GM21825 (cell line): ENCODE measurements at regions not wholly inside any gene's neighbourhood (a gene's known extent, or its start where the extent isn't known, plus 50 kb on each side); places are given as distances from the start of the nearest gene placed in this dataset.
"Not testable (repeated sequence)": the region's sequence is repeated elsewhere in the genome, so short reads cannot be mapped to it uniquely, and the experiment has no call there.

Source experiments
- ATAC-seq: cut with Tn5 transposase; IDR thresholded peaks from one replicate; pipeline ENCODE4 v1.9.1; 2021; ENCODE audit warnings: mild to moderate bottlenecking, moderate library complexity; ENCODE audit not compliant: unreplicated experiment

GRCh38 chr5:67889870-67890269 lies 325.7 kb upstream of the PIK3R1 start:
- ATAC-seq, result not testable (repeated sequence)

- ATAC-seq, result no peak
Observed at GRCh38 chr5:67887748-67888161, 327.8 kb upstream of the PIK3R1 start.

GRCh38 chr5:67886761-67887160 lies 328.8 kb upstream of the PIK3R1 start:
- no peak for ATAC-seq

- ATAC-seq, result no peak
Observed at GRCh38 chr5:67880876-67881275, 334.7 kb upstream of the PIK3R1 start.

DNA sequence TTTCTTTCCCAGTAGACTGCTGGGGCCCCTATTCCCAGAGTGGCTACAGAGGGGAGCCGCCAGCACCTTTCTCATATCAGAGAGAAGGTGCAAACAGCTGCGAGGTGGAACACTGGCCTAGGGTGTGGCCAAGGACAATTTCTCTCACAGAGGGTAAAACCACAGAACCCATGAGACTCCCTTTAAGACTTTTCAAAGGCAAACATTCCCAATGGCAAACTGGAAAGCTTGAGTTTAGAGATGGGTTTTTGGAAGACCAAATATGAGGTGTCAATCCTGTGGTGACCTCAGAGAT lies 335.1 kb upstream of the PIK3R1 start:
- ATAC-seq, result no peak

DNA sequence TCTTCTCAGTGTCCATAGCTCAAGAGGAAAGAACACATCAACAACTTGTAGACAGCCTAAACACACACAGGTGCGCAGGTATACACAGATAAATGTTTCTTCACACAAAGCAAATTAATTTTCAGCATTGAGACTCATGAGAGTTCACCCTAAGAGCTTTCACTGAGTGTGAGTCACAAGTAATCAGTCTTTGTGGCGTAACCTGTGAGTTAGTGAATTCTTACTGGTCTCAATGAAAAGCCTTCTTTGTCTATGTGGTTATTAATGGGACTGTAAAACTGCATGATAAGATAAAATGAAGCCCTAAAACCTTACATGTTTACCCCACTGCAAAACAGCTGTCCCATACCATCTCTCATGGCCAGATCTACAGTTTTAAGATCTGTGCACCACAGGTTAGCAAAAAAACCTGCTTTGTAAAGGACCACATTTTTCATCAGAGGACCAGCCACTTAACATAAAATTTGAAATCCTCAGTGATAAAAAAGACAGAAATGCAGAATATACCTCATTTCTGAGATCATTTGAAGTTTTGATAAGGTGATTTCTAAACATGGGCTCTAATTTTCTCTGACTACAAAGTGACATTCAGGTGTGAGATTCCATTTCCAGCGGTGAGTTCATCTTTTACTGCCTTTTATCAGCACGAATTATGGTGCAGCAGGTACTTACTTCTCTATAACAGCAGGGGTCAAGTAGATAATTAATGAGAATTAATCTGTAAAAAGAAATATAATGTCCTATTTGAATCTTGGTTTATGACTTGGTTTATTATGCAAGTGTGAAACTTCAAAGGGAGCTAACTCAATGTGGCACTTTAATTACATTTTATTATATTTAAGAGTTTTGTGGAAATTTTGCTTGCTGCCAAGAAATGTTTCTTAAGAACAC lies 335.7 kb upstream of the PIK3R1 start:
- no peak for ATAC-seq

DNA sequence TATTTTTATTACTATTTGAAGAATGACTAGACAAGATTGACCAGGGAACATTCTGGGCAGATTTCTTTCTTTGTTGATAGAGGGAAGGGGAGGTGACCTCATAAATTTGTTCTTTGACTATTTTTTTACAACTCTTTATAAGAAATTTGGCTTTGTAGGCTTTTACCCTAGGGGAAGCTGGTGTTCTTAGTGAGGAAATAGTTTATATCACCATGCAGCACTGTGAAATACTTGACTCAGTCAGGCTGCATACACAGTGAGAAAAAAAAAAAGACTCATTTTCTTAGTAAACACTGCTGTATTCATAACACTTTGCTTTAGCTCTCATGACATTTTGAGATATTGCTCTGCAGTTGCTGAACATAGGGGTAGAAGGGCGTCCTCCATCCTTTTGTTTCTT lies 336.6 kb upstream of the PIK3R1 start:
- ATAC-seq, result no peak

GRCh38 chr5:67876371-67876770 lies 339.2 kb upstream of the PIK3R1 start:
- no peak for ATAC-seq

GRCh38 chr5:67875601-67876000 lies 340.0 kb upstream of the PIK3R1 start:
- no peak for ATAC-seq

DNA sequence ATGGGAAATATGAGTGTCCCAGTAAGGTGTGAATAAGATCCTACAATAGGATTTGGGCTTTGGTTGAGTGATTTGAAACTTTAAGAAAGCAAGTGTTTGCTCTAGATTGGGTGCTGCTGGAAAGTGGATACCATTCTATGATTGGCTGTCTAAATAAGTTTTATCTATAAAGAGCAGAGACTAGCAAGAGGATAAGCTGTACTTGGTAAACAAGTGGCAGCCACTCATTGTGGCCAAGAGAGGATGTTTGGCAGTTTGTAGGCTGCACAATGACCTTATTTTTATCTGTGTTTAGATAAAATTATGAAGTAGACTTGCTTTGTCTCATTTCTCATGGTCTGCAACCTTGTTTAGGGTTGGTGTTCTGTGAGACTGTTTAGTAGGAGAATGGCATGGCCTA lies 341.6 kb upstream of the PIK3R1 start:
- no peak for ATAC-seq

DNA sequence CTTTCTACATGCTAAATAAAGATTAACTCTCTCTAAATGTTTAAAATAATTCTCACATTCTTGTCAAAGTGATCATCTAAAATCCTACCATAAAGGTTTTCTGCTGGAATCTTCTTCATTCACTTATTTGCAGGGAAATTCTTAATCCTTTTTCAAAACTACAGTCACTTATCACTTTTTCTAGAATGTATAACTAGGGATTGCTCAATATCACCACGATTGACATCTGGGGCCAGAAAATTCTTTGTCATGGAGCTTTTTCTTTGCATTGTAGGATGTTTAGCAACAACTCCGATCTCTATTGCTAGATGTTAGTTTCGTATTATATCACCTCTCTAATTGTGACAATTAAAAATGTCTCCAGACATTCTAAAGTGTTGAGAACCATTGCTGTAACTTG lies 344.9 kb upstream of the PIK3R1 start:
- no peak for ATAC-seq

GRCh38 chr5:67864335-67864734 lies 351.2 kb upstream of the PIK3R1 start:
- ATAC-seq, result not testable (repeated sequence)

DNA sequence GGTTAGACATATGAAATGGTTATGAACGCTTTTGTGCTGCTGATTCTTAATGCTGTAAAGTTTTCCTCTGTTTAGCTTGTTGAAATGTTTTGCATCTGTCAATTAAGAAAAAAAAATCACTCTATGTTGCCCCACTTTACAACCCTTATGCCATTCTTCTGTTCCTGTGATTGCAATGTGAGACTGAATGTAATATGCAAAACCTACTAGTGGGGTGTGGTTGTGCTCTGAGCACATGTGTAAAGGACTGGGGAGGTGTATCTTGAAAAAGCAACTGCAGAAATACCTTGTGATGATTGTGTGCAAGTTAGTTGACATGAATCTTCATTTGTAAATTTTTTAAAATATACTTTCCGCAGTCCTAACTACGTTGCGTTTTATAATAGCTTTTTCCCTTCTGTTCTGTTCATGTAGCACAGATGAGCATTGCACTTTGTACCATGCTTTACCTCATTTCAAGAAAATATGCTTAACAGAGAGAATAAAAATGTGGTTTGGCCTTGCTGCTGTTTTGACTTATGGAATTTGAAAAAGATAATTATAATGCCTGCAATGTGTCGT lies 357.0 kb upstream of the PIK3R1 start:
- no peak for ATAC-seq

DNA sequence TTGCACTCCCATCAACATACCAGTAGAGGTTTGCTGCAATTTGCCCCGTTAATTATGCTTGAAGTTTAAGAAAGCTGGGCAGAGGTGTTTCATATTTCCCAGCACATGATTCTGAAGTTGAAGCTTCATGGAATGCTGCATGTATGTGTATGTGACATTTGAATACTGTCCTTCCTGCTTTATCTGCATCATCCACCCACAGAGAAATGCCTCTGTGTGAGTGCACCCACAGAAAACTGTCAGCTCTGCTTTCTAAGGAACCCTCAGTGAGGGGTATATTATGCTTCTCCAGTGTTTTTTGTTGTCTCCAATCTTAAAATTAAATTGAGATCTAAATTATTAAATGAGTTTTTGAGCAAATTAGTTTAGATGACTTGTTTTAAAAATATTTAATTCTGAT lies 358.1 kb upstream of the PIK3R1 start:
- no peak for ATAC-seq

GRCh38 chr5:67855523-67855922 lies 360.0 kb upstream of the PIK3R1 start:
- ATAC-seq, result no peak

GRCh38 chr5:67850906-67851305 lies 364.6 kb upstream of the PIK3R1 start:
- not testable (repeated sequence) for ATAC-seq

- ATAC-seq, result no peak
Observed at GRCh38 chr5:67844924-67845323, 370.6 kb upstream of the PIK3R1 start.

- no peak for ATAC-seq
Observed at GRCh38 chr5:67842806-67843205, 372.8 kb upstream of the PIK3R1 start.

DNA sequence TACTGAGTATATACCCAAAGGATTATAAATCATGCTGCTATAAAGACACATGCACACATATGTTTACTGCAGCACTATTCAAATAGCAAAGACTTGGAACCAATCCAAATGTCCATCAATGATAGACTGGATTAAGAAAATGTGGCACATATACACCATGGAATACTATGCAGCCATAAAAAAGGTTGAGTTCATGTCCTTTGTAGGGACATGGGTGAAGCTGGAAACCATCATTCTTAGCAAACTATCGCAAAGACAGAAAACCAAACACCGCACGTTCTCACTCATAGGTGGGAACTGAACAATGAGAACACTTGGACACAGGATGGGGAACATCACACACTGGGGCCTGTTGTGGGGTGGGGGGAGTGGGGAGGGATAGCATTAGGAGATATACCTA lies 378.3 kb upstream of the PIK3R1 start:
- not testable (repeated sequence) for ATAC-seq

DNA sequence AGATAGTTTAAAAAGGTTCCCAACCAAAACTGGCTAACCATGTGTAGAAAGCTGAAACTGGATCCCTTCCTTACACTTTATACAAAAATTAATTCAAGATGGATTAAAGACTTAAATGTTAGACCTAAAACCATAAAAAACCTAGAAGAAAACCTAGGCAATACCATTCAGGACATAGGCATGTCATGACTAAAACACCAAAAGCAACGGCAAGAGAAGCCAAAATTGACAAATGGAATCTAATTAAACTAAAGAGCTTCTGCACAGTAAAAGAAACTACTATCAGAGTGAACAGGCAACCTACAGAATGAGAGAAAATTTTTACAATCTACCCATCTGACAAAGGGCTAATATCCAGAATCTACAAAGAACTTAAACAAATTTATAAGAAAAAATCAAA lies 379.1 kb upstream of the PIK3R1 start:
- not testable (repeated sequence) for ATAC-seq

GRCh38 chr5:67831048-67831447 lies 384.5 kb upstream of the PIK3R1 start:
- ATAC-seq, result no peak

DNA sequence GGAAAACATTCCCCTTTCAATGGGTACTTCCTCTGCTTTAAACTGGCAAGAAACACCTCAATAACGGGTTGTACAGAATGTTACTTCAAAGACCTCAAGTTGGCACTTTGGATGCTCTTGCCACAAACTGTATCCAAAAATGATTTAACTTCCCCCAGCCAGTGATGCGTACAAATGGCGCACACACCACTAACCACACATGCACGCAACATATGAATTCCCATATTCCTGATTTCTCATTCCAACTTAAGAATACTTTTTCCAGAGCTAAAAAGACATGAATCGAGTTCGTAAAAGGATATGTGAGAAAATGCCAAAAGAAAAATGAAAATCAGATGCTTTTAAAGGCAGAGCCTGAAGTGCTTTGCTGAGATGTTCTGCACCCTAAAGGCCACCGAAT lies 388.0 kb upstream of the PIK3R1 start:
- no peak for ATAC-seq

- ATAC-seq, result no peak
Observed at GRCh38 chr5:67824852-67825251, 390.7 kb upstream of the PIK3R1 start.
